IMR-90 (cell line): ENCODE measurements at regions not wholly inside any gene's neighbourhood (a gene's known extent, or its start where the extent isn't known, plus 50 kb on each side); places are given as distances from the start of the nearest gene placed in this dataset.

Source experiments
- ATAC-seq: fragments of 200-7000 bp; cut with Tn5 transposase; 2 replicates; pipeline ENCODE4 v1.9.1; 2020; ENCODE audit warnings: low read depth, mild to moderate bottlenecking, moderate library complexity
- BruUV-seq: library from RNA; stranded (reverse); fragments of 400-500 nt; replicated peaks from 2 replicates; lab custom pipeline; 2021; lab: Mats Ljungman, UMichigan
- CTCF ChIA-PET: fragments of 300-600 bp; formaldehyde crosslinking; extraction: SDS; loops from one replicate; lab custom pipeline; 2021; ENCODE audit warnings: antibody characterized with exemption; lab: Yijun Ruan, JAX
- POLR2A ChIA-PET: fragments of 300-600 bp; sonication (Branson Sonifier 250); formaldehyde crosslinking; loops from one replicate; lab custom pipeline; 2022; ENCODE audit warnings: antibody characterized with exemption; ENCODE audit not compliant: unreplicated experiment; lab: Charles Lee
- DNase-seq: peaks from one replicate; pipeline ENCODE4 v3.0.0; 2013
- H2AFZ ChIP-seq: replicated peaks from 2 replicates; pipeline ENCODE3; 2013; ENCODE audit warnings: low read length, mild to moderate bottlenecking; ENCODE audit not compliant: poor library complexity
- H2AK5ac ChIP-seq: 2 replicates; pipeline ENCODE4 v1.6.1; 2013; ENCODE audit warnings: low read depth, low read length, inconsistent platforms
- H2AK9ac ChIP-seq: replicated peaks from 2 replicates; pipeline ENCODE3; 2013; ENCODE audit warnings: mild to moderate bottlenecking, low read depth, low read length, moderate library complexity; ENCODE audit not compliant: poor library complexity
- H2BK120ac ChIP-seq: 2 replicates; pipeline ENCODE4 v1.6.1; 2013; ENCODE audit warnings: low read depth, low read length, inconsistent platforms
- H2BK15ac ChIP-seq: 3 replicates; pipeline ENCODE4 v1.6.1; 2013; ENCODE audit warnings: low read depth, low read length, inconsistent platforms
- H2BK20ac ChIP-seq: 2 replicates; pipeline ENCODE4 v1.6.1; 2013; ENCODE audit warnings: low read depth, mild to moderate bottlenecking, inconsistent platforms, low read length, moderate library complexity
- H2BK5ac ChIP-seq: 2 replicates; pipeline ENCODE4 v1.6.1; 2013; ENCODE audit warnings: mild to moderate bottlenecking, low read depth, low read length, inconsistent platforms; ENCODE audit not compliant: poor library complexity, severe bottlenecking
- H3K14ac ChIP-seq: replicated peaks from 2 replicates; pipeline ENCODE4 v1.6.1; 2013; ENCODE audit warnings: low read depth, low read length, inconsistent platforms
- H3K18ac ChIP-seq: 2 replicates; pipeline ENCODE4 v1.6.1; 2013; ENCODE audit warnings: low read depth, low read length, control low read depth
- H3K23ac ChIP-seq: 2 replicates; pipeline ENCODE4 v1.6.1; 2013; ENCODE audit warnings: low read depth, low read length, inconsistent platforms
- H3K27ac ChIP-seq: 2 replicates; pipeline ENCODE4 v1.5.1; 2013; ENCODE audit warnings: mild to moderate bottlenecking, control low read depth, low read length; ENCODE audit not compliant: insufficient read depth
- H3K27me3 ChIP-seq: 2 replicates; pipeline ENCODE4 v1.6.1; 2013; ENCODE audit warnings: low read length; ENCODE audit not compliant: control insufficient read depth, insufficient read depth
- H3K36me3 ChIP-seq: 2 replicates; pipeline ENCODE4 v1.6.1; 2013; ENCODE audit warnings: low read length, mixed read lengths; ENCODE audit not compliant: control insufficient read depth, insufficient read depth
- H3K4ac ChIP-seq: 2 replicates; pipeline ENCODE4 v1.6.1; 2013; ENCODE audit warnings: low read depth, low read length, inconsistent platforms
- H3K4me1 ChIP-seq: 2 replicates; pipeline ENCODE4 v1.6.1; 2013; ENCODE audit warnings: low read length, mixed read lengths; ENCODE audit not compliant: control insufficient read depth, insufficient read depth
- H3K4me2 ChIP-seq: 2 replicates; pipeline ENCODE4 v1.6.1; 2013; ENCODE audit warnings: low read depth, mild to moderate bottlenecking, control low read depth, low read length, moderate library complexity
- H3K4me3 ChIP-seq: 2 replicates; pipeline ENCODE4 v1.5.1; 2013; ENCODE audit warnings: low read depth, mild to moderate bottlenecking, control low read depth, low read length, moderate library complexity; ENCODE audit not compliant: insufficient read depth
- H3K56ac ChIP-seq: 2 replicates; pipeline ENCODE4 v1.6.1; 2013; ENCODE audit warnings: low read length, inconsistent platforms; ENCODE audit not compliant: insufficient read depth; ENCODE audit errors: extremely low read depth
- H3K79me1 ChIP-seq, 2 experiments: 2 replicates each; pipeline ENCODE4 v1.6.1; 2013; ENCODE audit warnings: low read length in 2 of 2, inconsistent platforms in 1 of 2, low read depth in 1 of 2
- H3K9ac ChIP-seq: 2 replicates; pipeline ENCODE4 v1.6.1; 2013; ENCODE audit warnings: low read depth, low read length, control low read depth
- H3K9me1 ChIP-seq: 2 replicates; pipeline ENCODE4 v1.6.1; 2013; ENCODE audit warnings: low read length, inconsistent platforms; ENCODE audit not compliant: insufficient read depth
- H3K9me3 ChIP-seq: 2 replicates; pipeline ENCODE4 v1.6.1; 2013; ENCODE audit warnings: low read length; ENCODE audit not compliant: control insufficient read depth, insufficient read depth
- H4K20me1 ChIP-seq: 2 replicates; pipeline ENCODE4 v1.6.1; 2013; ENCODE audit warnings: low read length, inconsistent platforms; ENCODE audit not compliant: insufficient read depth
- H4K5ac ChIP-seq: 2 replicates; pipeline ENCODE4 v1.6.1; 2013; ENCODE audit warnings: mild to moderate bottlenecking, low read depth, low read length, control low read depth
- H4K8ac ChIP-seq, 2 experiments: 2 replicates each; pipeline ENCODE4 v1.6.1; 2013; ENCODE audit warnings: low read depth in 2 of 2, low read length in 2 of 2, control low read depth in 1 of 2, inconsistent platforms in 1 of 2
- H4K91ac ChIP-seq: 2 replicates; pipeline ENCODE4 v1.6.1; 2013; ENCODE audit warnings: low read depth, low read length, inconsistent platforms; ENCODE audit not compliant: insufficient read depth
- CHD1 ChIP-seq: IDR thresholded peaks from 2 replicates; pipeline ENCODE4 v1.6.1; 2012; ENCODE audit warnings: low read depth, low read length, improper control_type of control experiment
- RAD21 ChIP-seq: IDR thresholded peaks from 2 replicates; pipeline ENCODE4 v1.6.1; 2012; ENCODE audit warnings: low read length, improper control_type of control experiment
- RFX5 ChIP-seq: IDR thresholded peaks from 2 replicates; pipeline ENCODE4 v1.8.0; 2012; ENCODE audit warnings: low read depth, mild to moderate bottlenecking, low read length, moderate library complexity
- dilution Hi-C: fragments of 300-500 bp; cut with HindIII; formaldehyde crosslinking; loops from one replicate; pipeline ENCODE4 v1.14.3; 2018; ENCODE audit warnings: low sequenced_read_pairs; ENCODE audit not compliant: unreplicated experiment
- in situ Hi-C: fragments of 300-500 bp; cut with MboI; formaldehyde crosslinking; loops from 3 replicates; pipeline ENCODE4 v1.14.3; 2019; ENCODE audit warnings: low sequenced_read_pairs, inconsistent platforms, mixed read lengths
- intact Hi-C: fragments of 100-400 bp; cut with micrococcal nuclease; formaldehyde crosslinking; loops from 2 replicates; pipeline ENCODE4 v1.10.0; 2022
- TF ChIP-seq, protein P1 (sequence below): conservative IDR thresholded peaks from 2 replicates; pipeline ENCODE4 v1.5.1; 2012; ENCODE audit warnings: mild to moderate bottlenecking, low read depth, low read length, improper control_type of control experiment

DNA sequence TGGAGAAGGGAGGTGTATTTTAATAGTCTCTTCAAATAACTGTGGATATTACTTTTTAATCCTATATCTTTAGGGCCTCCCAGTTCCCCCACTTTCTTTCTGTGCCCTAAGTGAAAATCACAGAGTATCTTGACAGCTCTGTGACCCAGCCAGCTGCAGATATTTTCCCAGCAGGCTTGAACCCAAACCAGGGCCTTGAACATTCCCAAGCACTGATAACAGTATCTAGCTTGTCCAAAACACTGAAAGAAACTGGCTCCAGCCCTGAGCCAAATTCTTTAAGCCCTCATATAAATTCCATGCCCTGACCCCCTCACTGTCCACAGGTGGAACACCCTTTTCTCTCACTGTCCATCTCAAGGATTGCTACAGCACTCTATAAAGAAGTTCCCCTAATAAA is 388.1 kb upstream of the CHAC2 start:
- Histone ChIP-seq H4K91ac (no peak overlapping the region), H3K14ac (no peak overlapping the region), H2BK20ac (no peak overlapping the region), H3K23ac (no peak overlapping the region), H3K27ac (no peak overlapping the region), H2BK5ac (no peak overlapping the region), H3K79me1 (no peaks in the 10 kb centered on the region), H2BK120ac (no peak overlapping the region), H4K5ac (no peak overlapping the region), H3K4ac (no peak overlapping the region), H3K4me3 (no peak overlapping the region), H3K9me1 (no peaks in the 10 kb centered on the region), H3K18ac (no peak overlapping the region), H3K9ac (no peak overlapping the region), H3K56ac (no peak overlapping the region), H2AFZ (no peak overlapping the region), H3K36me3 (no peaks in the 10 kb centered on the region), H3K4me2 (no peak overlapping the region), H4K20me1 (no peaks in the 10 kb centered on the region), H3K27me3 (no peaks in the 10 kb centered on the region), H3K4me1 (no peaks in the 10 kb centered on the region), H4K8ac (no peak overlapping the region), H2BK15ac (no peak overlapping the region), H3K9me3 (no peaks in the 10 kb centered on the region), H2AK9ac (no peak overlapping the region), H2AK5ac (no peak overlapping the region)
- ChIA-PET POLR2A (no interaction called here), CTCF (no interaction called here)
- TF ChIP-seq, protein P1, sequence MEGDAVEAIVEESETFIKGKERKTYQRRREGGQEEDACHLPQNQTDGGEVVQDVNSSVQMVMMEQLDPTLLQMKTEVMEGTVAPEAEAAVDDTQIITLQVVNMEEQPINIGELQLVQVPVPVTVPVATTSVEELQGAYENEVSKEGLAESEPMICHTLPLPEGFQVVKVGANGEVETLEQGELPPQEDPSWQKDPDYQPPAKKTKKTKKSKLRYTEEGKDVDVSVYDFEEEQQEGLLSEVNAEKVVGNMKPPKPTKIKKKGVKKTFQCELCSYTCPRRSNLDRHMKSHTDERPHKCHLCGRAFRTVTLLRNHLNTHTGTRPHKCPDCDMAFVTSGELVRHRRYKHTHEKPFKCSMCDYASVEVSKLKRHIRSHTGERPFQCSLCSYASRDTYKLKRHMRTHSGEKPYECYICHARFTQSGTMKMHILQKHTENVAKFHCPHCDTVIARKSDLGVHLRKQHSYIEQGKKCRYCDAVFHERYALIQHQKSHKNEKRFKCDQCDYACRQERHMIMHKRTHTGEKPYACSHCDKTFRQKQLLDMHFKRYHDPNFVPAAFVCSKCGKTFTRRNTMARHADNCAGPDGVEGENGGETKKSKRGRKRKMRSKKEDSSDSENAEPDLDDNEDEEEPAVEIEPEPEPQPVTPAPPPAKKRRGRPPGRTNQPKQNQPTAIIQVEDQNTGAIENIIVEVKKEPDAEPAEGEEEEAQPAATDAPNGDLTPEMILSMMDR: no peak
- TF ChIP-seq CHD1: no peak
- no peak for TF ChIP-seq RAD21
- no peak for TF ChIP-seq RFX5
- no TSS peak for BruUV-seq
- dilution Hi-C loops: no loop called here
- no peak for ATAC-seq
- intact Hi-C loops: no loop called here
- in situ Hi-C loops: no loop called here
- no peak for DNase-seq
